ENCODE measurements at regions not wholly inside any gene's neighbourhood (a gene's known extent, or its start where the extent isn't known, plus 50 kb on each side); places are given as distances from the start of the nearest gene placed in this dataset.
"Not testable (repeated sequence)": the region's sequence is repeated elsewhere in the genome, so short reads cannot be mapped to it uniquely, and the experiment has no call there.

DNA sequence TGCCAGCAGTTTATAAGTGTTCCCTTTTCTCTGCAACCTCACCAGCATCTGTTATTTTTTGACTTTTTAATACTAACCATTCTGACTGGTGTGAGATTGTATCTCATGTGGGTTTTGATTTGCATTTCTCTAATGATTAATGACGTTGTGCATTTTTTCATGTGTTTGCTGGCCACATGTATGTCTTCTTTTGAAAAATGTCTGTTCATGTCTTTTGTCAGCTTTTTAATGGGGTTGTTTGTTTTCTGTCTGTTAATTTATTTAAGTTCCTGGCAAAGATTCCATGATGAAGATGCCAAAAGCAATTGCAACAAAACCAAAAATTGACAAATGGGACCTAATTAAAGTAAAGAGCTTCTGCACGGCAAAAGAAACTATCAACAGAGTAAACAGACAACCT is 137.2 kb upstream of the JCAD start:
- not testable (repeated sequence) for H3K9me3 ChIP-seq (ENCODE audit: low read length); H3K27me3 ChIP-seq (ENCODE audit: control insufficient read depth in 1 of 2, insufficient read depth in 2 of 2, low read length in 2 of 2); H3K9ac ChIP-seq (ENCODE audit: low read length); H3K36me3 ChIP-seq (ENCODE audit: insufficient read depth, low read length); H3K4me3 ChIP-seq (ENCODE audit: low read depth in 1 of 2, low read length in 2 of 2); H3K4me1 ChIP-seq (ENCODE audit: insufficient read depth, low read length); H3K27ac ChIP-seq (ENCODE audit: low read depth, low read length)

- no peak overlapping the region for H3K9ac ChIP-seq (ENCODE audit: low read length)
- peaks cover 18% of the 10 kb centered on the region for H3K4me1 ChIP-seq (ENCODE audit: insufficient read depth, low read length)
- no peak overlapping the region for H3K27ac ChIP-seq (ENCODE audit: low read depth, low read length)
- no peaks in the 10 kb centered on the region for H3K9me3 ChIP-seq (ENCODE audit: low read length)
- H3K4me3 ChIP-seq (ENCODE audit: low read depth in 1 of 2, low read length in 2 of 2) = no peak overlapping the region
- no peaks in the 10 kb centered on the region for H3K36me3 ChIP-seq (ENCODE audit: insufficient read depth, low read length)
- H3K27me3 ChIP-seq (ENCODE audit: control insufficient read depth in 1 of 2, insufficient read depth in 2 of 2, low read length in 2 of 2) = no peaks in the 10 kb centered on the region
Measured at GRCh38 chr10:30192846-30193608, 133.6 kb upstream of the JCAD start.

- Histone ChIP-seq H3K4me1 (ENCODE audit: insufficient read depth, low read length) (peaks cover 40% of the 10 kb centered on the region), H3K36me3 (ENCODE audit: insufficient read depth, low read length) (no peaks in the 10 kb centered on the region), H3K27ac (ENCODE audit: low read depth, low read length) (no peak overlapping the region), H3K27me3 (ENCODE audit: control insufficient read depth in 1 of 2, insufficient read depth in 2 of 2, low read length in 2 of 2) (no peaks in the 10 kb centered on the region), H3K9ac (ENCODE audit: low read length) (no peak overlapping the region), H3K4me3 (ENCODE audit: low read depth in 1 of 2, low read length in 2 of 2) (no peak overlapping the region), H3K9me3 (ENCODE audit: low read length) (no peaks in the 10 kb centered on the region)
Measured at GRCh38 chr10:30190577-30191552, 131.5 kb upstream of the JCAD start.

DNA sequence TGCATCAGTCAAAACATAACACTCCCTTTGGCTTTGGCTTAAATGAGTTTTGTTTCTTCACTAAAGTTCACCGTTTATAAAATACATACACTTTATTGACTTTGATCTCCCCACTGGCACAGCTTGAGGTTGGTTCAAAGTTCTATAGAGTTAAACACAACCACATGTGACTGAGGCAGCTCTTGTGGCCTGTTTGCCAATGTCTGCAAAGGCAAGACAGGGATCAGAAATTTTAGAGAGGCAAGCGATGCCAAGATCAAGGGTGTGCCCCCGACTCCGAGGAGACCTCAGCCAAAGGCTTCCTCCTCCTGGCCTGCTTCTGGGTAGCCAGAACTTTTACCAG is 129.8 kb upstream of the JCAD start:
- H3K9me3 ChIP-seq (ENCODE audit: low read length) = no peaks in the 10 kb centered on the region
- H3K4me1 ChIP-seq (ENCODE audit: insufficient read depth, low read length) = peaks cover 56% of the 10 kb centered on the region
- H3K4me3 ChIP-seq (ENCODE audit: low read depth in 1 of 2, low read length in 2 of 2) = no peak overlapping the region
- no peak overlapping the region for H3K27ac ChIP-seq (ENCODE audit: low read depth, low read length)
- no peak overlapping the region for H3K9ac ChIP-seq (ENCODE audit: low read length)
- H3K36me3 ChIP-seq (ENCODE audit: insufficient read depth, low read length) = no peaks in the 10 kb centered on the region
- H3K27me3 ChIP-seq (ENCODE audit: control insufficient read depth in 1 of 2, insufficient read depth in 2 of 2, low read length in 2 of 2) = no peaks in the 10 kb centered on the region

- no peak overlapping the region for H3K9ac ChIP-seq (ENCODE audit: low read length)
- peak overlapping the region; percentile 71 for H3K27ac ChIP-seq (ENCODE audit: low read depth, low read length)
- no peaks in the 10 kb centered on the region for H3K36me3 ChIP-seq (ENCODE audit: insufficient read depth, low read length)
- H3K9me3 ChIP-seq (ENCODE audit: low read length) = no peaks in the 10 kb centered on the region
- H3K4me1 ChIP-seq (ENCODE audit: insufficient read depth, low read length) = peaks cover 61% of the 10 kb centered on the region
- H3K4me3 ChIP-seq (ENCODE audit: low read depth in 1 of 2, low read length in 2 of 2) = no peak overlapping the region
- no peaks in the 10 kb centered on the region for H3K27me3 ChIP-seq (ENCODE audit: control insufficient read depth in 1 of 2, insufficient read depth in 2 of 2, low read length in 2 of 2)
Measured at GRCh38 chr10:30188556-30189237, 129.3 kb upstream of the JCAD start.

- Histone ChIP-seq H3K4me3 (ENCODE audit: low read depth in 1 of 2, low read length in 2 of 2) (no peak overlapping the region), H3K9me3 (ENCODE audit: low read length) (no peaks in the 10 kb centered on the region), H3K36me3 (ENCODE audit: insufficient read depth, low read length) (no peaks in the 10 kb centered on the region), H3K9ac (ENCODE audit: low read length) (no peak overlapping the region), H3K4me1 (ENCODE audit: insufficient read depth, low read length) (peaks cover 67% of the 10 kb centered on the region), H3K27me3 (ENCODE audit: control insufficient read depth in 1 of 2, insufficient read depth in 2 of 2, low read length in 2 of 2) (no peaks in the 10 kb centered on the region), H3K27ac (ENCODE audit: low read depth, low read length) (peak overlapping the region; percentile 71)
Measured at GRCh38 chr10:30188101-30188500, 128.7 kb upstream of the JCAD start.

DNA sequence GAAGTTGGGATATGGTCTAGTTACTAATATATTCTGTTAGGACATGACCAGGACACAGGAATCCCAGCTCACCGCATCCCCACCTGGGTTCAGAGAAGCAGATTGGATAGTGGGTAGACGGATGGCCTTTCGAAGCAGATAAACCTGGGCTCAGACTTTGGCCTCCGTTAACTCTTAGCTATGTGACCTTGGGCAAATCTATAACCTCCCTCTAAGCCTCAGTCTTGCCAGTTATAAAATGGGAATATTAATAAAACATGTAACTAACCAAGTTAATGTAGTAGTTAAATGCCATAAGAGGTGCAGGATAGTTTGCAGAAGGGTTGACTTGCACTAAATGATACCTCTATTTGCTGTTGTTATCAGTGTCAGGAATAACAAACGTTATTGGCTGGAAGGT is 127.6 kb upstream of the JCAD start:
- H3K9me3 ChIP-seq (ENCODE audit: low read length) = no peaks in the 10 kb centered on the region
- no peak overlapping the region for H3K9ac ChIP-seq (ENCODE audit: low read length)
- no peaks in the 10 kb centered on the region for H3K36me3 ChIP-seq (ENCODE audit: insufficient read depth, low read length)
- H3K4me3 ChIP-seq (ENCODE audit: low read depth in 1 of 2, low read length in 2 of 2) = peak overlapping the region in 1 of 2 donors; percentile 1
- H3K27ac ChIP-seq (ENCODE audit: low read depth, low read length) = peak overlapping the region; percentile 50
- peaks cover 75% of the 10 kb centered on the region for H3K4me1 ChIP-seq (ENCODE audit: insufficient read depth, low read length)
- H3K27me3 ChIP-seq (ENCODE audit: control insufficient read depth in 1 of 2, insufficient read depth in 2 of 2, low read length in 2 of 2) = no peaks in the 10 kb centered on the region

DNA sequence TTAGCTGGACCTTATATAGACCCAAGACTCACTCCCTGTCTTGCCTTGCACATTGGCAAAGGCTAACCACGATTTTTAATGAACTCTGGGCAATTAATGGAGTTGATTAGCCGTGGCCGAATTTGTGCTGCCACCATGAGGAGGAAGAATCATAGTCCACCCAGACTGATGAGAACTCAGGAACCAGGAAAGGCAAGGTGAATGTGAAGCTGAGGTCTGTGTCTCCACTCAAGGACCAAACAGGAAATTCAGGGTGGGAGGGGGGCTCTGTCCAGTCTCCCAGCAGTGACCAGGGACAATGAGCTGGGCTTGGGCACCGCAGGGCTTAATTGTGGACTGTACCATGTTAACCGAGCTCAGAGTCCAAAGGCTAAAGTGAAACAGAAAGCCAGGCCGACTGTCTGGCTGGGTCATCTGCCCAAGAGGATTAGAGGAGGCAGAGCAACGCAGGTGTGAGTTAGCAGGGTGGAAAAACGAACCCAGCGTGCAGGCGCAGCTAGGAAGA is 127.0 kb upstream of the JCAD start:
- H3K9ac ChIP-seq (ENCODE audit: low read length) = no peak overlapping the region
- no peaks in the 10 kb centered on the region for H3K36me3 ChIP-seq (ENCODE audit: insufficient read depth, low read length)
- peak overlapping the region; percentile 1 to 36 for H3K4me3 ChIP-seq (ENCODE audit: low read depth in 1 of 2, low read length in 2 of 2)
- H3K27me3 ChIP-seq (ENCODE audit: control insufficient read depth in 1 of 2, insufficient read depth in 2 of 2, low read length in 2 of 2) = no peaks in the 10 kb centered on the region
- H3K27ac ChIP-seq (ENCODE audit: low read depth, low read length) = peak overlapping the region; percentile 50
- no peaks in the 10 kb centered on the region for H3K9me3 ChIP-seq (ENCODE audit: low read length)
- H3K4me1 ChIP-seq (ENCODE audit: insufficient read depth, low read length) = peaks cover 75% of the 10 kb centered on the region

GRCh38 chr10:30185916-30186315 is 126.5 kb upstream of the JCAD start:
- no peaks in the 10 kb centered on the region for H3K36me3 ChIP-seq (ENCODE audit: insufficient read depth, low read length)
- H3K9ac ChIP-seq (ENCODE audit: low read length) = no peak overlapping the region
- H3K4me1 ChIP-seq (ENCODE audit: insufficient read depth, low read length) = peaks cover 75% of the 10 kb centered on the region
- H3K27me3 ChIP-seq (ENCODE audit: control insufficient read depth in 1 of 2, insufficient read depth in 2 of 2, low read length in 2 of 2) = no peaks in the 10 kb centered on the region
- H3K4me3 ChIP-seq (ENCODE audit: low read depth in 1 of 2, low read length in 2 of 2) = no peak overlapping the region
- no peaks in the 10 kb centered on the region for H3K9me3 ChIP-seq (ENCODE audit: low read length)
- peak overlapping the region; percentile 50 for H3K27ac ChIP-seq (ENCODE audit: low read depth, low read length)

GRCh38 chr10:30185341-30185740 is 126.0 kb upstream of the JCAD start:
- Histone ChIP-seq H3K27me3 (ENCODE audit: control insufficient read depth in 1 of 2, insufficient read depth in 2 of 2, low read length in 2 of 2) (no peaks in the 10 kb centered on the region), H3K4me1 (ENCODE audit: insufficient read depth, low read length) (peaks cover 75% of the 10 kb centered on the region), H3K36me3 (ENCODE audit: insufficient read depth, low read length) (no peaks in the 10 kb centered on the region), H3K27ac (ENCODE audit: low read depth, low read length) (no peak overlapping the region), H3K9ac (ENCODE audit: low read length) (no peak overlapping the region), H3K9me3 (ENCODE audit: low read length) (no peaks in the 10 kb centered on the region), H3K4me3 (ENCODE audit: low read depth in 1 of 2, low read length in 2 of 2) (no peak overlapping the region)

DNA sequence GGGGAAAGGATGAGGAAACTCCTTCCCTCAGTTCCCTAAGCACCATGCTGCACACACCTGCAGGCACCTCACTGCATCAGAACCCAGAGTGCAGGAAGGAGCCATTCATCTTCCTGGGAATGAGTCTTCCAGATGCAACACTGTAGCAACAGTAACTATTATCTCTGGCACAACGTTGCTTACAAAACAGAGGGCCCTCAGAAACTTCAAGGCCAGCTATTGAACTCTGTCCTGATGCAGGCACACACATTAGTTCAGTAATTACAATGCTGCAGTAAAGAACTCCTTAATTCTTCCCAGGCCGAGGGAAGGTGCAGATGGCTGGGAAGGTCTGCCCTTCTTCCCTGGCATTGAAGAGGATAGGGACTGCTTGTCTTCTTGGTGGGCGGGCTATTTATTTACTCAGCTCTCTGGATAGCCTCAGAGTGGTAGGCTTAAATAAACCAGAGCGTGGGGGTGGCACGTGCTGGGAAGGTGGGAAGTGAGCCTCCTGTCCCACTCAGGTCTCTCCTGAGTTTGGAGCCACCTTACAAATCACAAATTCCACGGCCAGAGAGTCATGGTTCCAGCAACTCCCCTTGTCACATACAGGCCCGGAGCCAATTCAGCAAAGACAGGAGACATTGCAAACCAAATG is 125.1 kb upstream of the JCAD start:
- Histone ChIP-seq H3K27me3 (ENCODE audit: control insufficient read depth in 1 of 2, insufficient read depth in 2 of 2, low read length in 2 of 2) (no peaks in the 10 kb centered on the region), H3K36me3 (ENCODE audit: insufficient read depth, low read length) (no peaks in the 10 kb centered on the region), H3K9me3 (ENCODE audit: low read length) (no peaks in the 10 kb centered on the region), H3K9ac (ENCODE audit: low read length) (no peak overlapping the region), H3K27ac (ENCODE audit: low read depth, low read length) (no peak overlapping the region), H3K4me3 (ENCODE audit: low read depth in 1 of 2, low read length in 2 of 2) (no peak overlapping the region), H3K4me1 (ENCODE audit: insufficient read depth, low read length) (peaks cover 72% of the 10 kb centered on the region)
